GM12891 (cell line): ENCODE measurements at regions not wholly inside any gene's neighbourhood (a gene's known extent, or its start where the extent isn't known, plus 50 kb on each side); places are given as distances from the start of the nearest gene placed in this dataset.

ENCODE experiments used
- DNase-seq: peaks from one replicate; pipeline ENCODE4 v3.0.0; 2011; ENCODE audit warnings: low spot score; ENCODE audit not compliant: insufficient read length
- FAIRE-seq: peaks from 2 replicates; lab custom pipeline; 2011; peaks lifted over from hg19 to GRCh38; lab: Jason Lieb, UNC
- PAX5 ChIP-seq: IDR thresholded peaks from 2 replicates; pipeline ENCODE4 v1.6.1; 2011; ENCODE audit warnings: low read length, moderate library complexity, mild to moderate bottlenecking; ENCODE audit not compliant: insufficient read depth, severe bottlenecking
- POLR2A ChIP-seq: IDR thresholded peaks from 2 replicates; pipeline ENCODE4 v1.6.1; 2011; ENCODE audit warnings: low read depth, low read length, control low read depth
- POLR2AphosphoS5 ChIP-seq: IDR thresholded peaks from 2 replicates; pipeline ENCODE4 v1.6.1; 2011; ENCODE audit warnings: low read depth, low read length, control low read depth
- POU2F2 ChIP-seq: IDR thresholded peaks from 2 replicates; pipeline ENCODE4 v1.6.1; 2011; ENCODE audit warnings: low read depth, mild to moderate bottlenecking, control low read depth, low read length, moderate library complexity
- SPI1 ChIP-seq: IDR thresholded peaks from 2 replicates; pipeline ENCODE4 v1.6.1; 2011; ENCODE audit warnings: low read depth, low read length, control low read depth
- TAF1 ChIP-seq: IDR thresholded peaks from 2 replicates; pipeline ENCODE4 v1.6.1; 2011; ENCODE audit warnings: low read depth, low read length, control low read depth

DNA sequence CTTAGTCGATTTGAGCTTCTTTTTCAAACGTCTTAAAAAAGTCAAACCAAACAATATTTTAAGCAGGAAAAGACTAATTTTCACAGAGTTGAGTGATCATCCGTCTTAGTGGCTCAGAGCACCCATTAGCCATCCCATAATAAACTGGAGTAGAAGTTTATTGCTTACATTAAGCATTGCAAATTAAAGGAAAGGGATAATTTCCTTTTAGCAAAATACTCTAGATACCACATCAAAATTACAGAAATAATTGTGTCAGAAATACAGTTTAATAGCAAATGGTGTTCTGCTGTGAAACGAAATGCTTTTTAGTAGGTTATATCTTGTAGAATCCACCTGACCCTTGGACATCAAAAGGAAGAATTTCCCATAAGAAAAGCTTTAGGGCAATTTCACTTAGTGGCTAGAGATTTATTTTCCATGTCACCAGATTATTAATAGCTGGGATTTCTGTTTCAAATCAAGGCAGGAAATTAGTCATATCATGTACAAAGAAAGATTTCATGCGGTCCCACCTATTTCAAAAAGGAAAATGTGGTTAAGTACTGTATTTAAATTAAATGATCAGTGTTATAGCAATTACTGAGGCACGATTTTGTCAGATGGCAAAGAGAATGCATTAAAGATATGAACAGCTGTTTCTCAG, 96.2 kb downstream of the NPTX2 start:
- no peak for FAIRE-seq

GRCh38 chr7:98719396-98719795, 102.3 kb downstream of the NPTX2 start:
- DNase-seq (no peak), FAIRE-seq (no peak)
- no peak for TF ChIP-seq SPI1
- TF ChIP-seq TAF1 = no peak
- no peak for TF ChIP-seq POLR2AphosphoS5
- no peak for TF ChIP-seq PAX5
- no peak for TF ChIP-seq POU2F2
- TF ChIP-seq POLR2A = no peak

More for the DNA sequence above, 96.2 kb downstream of the NPTX2 start:
- no peak for DNase-seq
- TF ChIP-seq POLR2AphosphoS5 (no peak), SPI1 (no peak), PAX5 (no peak), POLR2A (no peak), TAF1 (no peak), POU2F2 (no peak)

DNA sequence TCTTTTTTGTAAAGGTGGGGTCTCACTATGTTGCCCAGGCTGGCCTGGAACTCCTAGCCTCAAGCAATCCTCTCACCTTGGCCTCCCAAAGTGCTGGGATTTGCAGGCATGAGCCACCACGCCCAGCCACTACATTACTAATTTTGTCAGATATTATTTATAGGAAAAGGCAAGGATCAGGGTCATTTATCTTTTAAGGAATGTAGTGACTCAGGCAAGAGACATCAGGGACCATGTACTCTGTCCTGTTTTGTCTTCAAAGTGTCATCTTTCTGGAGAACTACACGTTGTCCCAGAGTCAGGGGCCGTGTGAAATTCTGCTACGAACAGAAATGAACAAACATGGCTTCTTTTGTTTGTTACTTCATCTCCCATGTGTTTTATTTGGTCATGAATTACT, 105.3 kb downstream of the NPTX2 start:
- TF ChIP-seq POLR2A = no peak
- FAIRE-seq (no peak), DNase-seq (no peak)

- TF ChIP-seq POLR2A = no peak
- no peak for TF ChIP-seq POU2F2
- TF ChIP-seq POLR2AphosphoS5 = no peak
- TF ChIP-seq TAF1 = no peak
- no peak for TF ChIP-seq PAX5
- no peak for TF ChIP-seq SPI1
- FAIRE-seq = no peak
- no peak for DNase-seq
Measured at GRCh38 chr7:98724591-98724990, 107.5 kb downstream of the NPTX2 start.

DNA sequence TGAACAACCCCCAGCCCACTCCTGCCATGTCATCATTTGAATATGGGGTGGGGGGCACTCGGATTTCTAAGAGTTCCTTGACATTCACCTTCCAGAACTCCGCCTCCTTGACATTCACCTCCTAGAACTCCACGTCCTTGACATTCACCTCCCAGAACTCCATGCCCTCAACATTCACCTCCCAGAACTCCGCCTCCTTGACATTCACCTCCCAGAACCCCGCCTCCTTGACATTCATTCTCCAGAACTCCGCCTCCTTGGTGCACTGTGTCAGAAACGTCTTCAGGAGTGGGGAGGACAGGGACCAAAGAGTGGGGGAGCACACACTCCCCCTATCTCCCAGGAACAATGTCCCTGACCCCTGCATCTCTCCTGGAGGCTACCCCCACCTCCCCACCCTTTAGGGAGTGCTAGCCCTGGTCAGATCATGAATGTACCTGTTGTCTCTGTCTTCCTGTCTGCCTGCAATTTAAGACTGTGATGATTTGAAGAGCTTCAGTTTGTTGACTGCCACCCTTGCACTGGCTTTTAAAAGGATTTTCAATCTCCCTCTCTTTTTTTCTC, 110.1 kb downstream of the NPTX2 start:
- TF ChIP-seq SPI1 = no peak
- TF ChIP-seq TAF1 = no peak
- no peak for TF ChIP-seq POLR2AphosphoS5
- TF ChIP-seq PAX5 = no peak
- no peak for TF ChIP-seq POLR2A
- no peak for TF ChIP-seq POU2F2
- no peak for DNase-seq
- no peak for FAIRE-seq

DNA sequence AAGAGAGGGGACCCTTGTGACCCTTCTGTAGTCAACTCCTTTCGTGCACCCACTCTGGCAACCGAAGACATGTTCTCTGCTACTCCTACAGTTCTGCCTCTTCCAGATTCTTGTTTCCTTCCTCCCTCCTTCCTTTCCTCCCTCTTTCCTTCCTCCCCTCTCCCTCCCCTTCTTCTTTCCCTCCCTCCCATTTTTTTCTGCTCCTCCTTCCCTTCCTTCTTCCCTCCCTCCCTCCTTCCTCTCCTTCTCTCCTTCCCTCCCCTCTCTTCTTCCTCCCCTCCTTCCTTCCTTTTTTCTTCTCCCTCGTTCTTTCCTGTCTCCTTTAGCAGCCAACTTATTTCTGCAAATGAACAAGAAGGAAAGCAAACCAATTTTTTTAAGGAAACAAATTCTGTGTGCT, 111.5 kb downstream of the NPTX2 start:
- no peak for TF ChIP-seq TAF1
- no peak for TF ChIP-seq POLR2AphosphoS5
- TF ChIP-seq PAX5 = no peak
- no peak for TF ChIP-seq POLR2A
- no peak for TF ChIP-seq POU2F2
- no peak for TF ChIP-seq SPI1
- no peak for FAIRE-seq

GRCh38 chr7:98729121-98729520, 112.0 kb downstream of the NPTX2 start:
- no peak for TF ChIP-seq PAX5
- no peak for TF ChIP-seq TAF1
- no peak for TF ChIP-seq POLR2A
- TF ChIP-seq SPI1 = no peak
- no peak for TF ChIP-seq POLR2AphosphoS5
- TF ChIP-seq POU2F2 = no peak
- FAIRE-seq (no peak), DNase-seq (no peak)

More for the DNA sequence above, 111.5 kb downstream of the NPTX2 start:
- DNase-seq = no peak

GRCh38 chr7:98730326-98730725, 113.2 kb downstream of the NPTX2 start:
- TF ChIP-seq TAF1 (no peak), POU2F2 (no peak), SPI1 (no peak), POLR2AphosphoS5 (no peak), POLR2A (no peak), PAX5 (no peak)
- FAIRE-seq = no peak
- DNase-seq = no peak

- TF ChIP-seq POLR2A (no peak), TAF1 (no peak)
- DNase-seq (no peak), FAIRE-seq (no peak)
Measured at GRCh38 chr7:98731651-98732050, 114.6 kb downstream of the NPTX2 start.

DNA sequence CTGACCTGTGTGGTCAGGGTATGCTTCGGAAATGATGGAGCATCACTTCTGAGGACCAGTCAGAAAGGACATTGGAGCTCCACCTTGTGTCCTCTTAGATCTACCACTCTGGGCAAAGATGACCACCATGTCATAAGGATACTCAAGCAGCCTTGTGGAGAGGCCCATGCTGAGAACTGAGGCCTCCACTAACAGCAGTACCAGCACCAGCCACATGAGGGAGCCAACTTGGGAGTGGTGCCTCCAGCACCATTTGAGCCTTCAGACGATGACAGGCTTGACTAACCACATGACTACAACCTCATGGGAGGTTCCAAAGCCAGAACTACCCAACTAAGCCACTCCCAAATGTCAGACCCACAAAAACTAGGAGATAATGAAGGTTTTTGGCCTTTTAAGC, 116.0 kb downstream of the NPTX2 start:
- FAIRE-seq = peak; percentile 85
- TF ChIP-seq SPI1 (no peak), POLR2A (no peak), POLR2AphosphoS5 (no peak), TAF1 (no peak), PAX5 (no peak), POU2F2 (no peak)
- peak; percentile 65 for DNase-seq
